ENCODE measurements at regions not wholly inside any gene's neighbourhood (a gene's known extent, or its start where the extent isn't known, plus 50 kb on each side); places are given as distances from the start of the nearest gene placed in this dataset.

- TF ChIP-seq CTCF (IDR thresholded peaks at IDR 0.05): no peak
- Mint-ChIP-seq H3K36me3 (ENCODE audit: low read depth) (peaks cover 13% of the 10 kb centered on the region), H3K4me1 (no peaks in the 10 kb centered on the region), H3K4me3 (no peak overlapping the region), H3K27me3 (ENCODE audit: low read depth, poor library complexity) (peaks cover 2% of the 10 kb centered on the region), H3K27ac (no peak overlapping the region), H3K9me3 (no peaks in the 10 kb centered on the region)
- no peak for DNase-seq
These were observed 955.7 kb upstream of the ZNF722 start for GRCh38 chr7:63042730-63043511.

- TF ChIP-seq CTCF (IDR thresholded peaks at IDR 0.05): no peak
- Mint-ChIP-seq H3K4me1 (no peaks in the 10 kb centered on the region), H3K27ac (no peak overlapping the region), H3K36me3 (ENCODE audit: low read depth) (peaks cover 7% of the 10 kb centered on the region), H3K9me3 (no peaks in the 10 kb centered on the region), H3K27me3 (ENCODE audit: low read depth, poor library complexity) (peaks cover 2% of the 10 kb centered on the region), H3K4me3 (no peak overlapping the region)
- no peak for DNase-seq
These were observed 954.7 kb upstream of the ZNF722 start for GRCh38 chr7:63043657-63044543.

GRCh38 chr7:63044721-63045120, 953.9 kb upstream of the ZNF722 start:
- H3K36me3 Mint-ChIP-seq (ENCODE audit: low read depth): peaks cover 7% of the 10 kb centered on the region
- DNase-seq: no peak
- H3K9me3 Mint-ChIP-seq: no peaks in the 10 kb centered on the region
- H3K27me3 Mint-ChIP-seq (ENCODE audit: low read depth, poor library complexity): peaks cover 2% of the 10 kb centered on the region
- no peak overlapping the region for H3K4me3 Mint-ChIP-seq
- H3K27ac Mint-ChIP-seq: no peak overlapping the region
- H3K4me1 Mint-ChIP-seq: no peaks in the 10 kb centered on the region
- no peak for TF ChIP-seq CTCF (IDR thresholded peaks at IDR 0.05)

- Mint-ChIP-seq H3K36me3 (ENCODE audit: low read depth) (peaks cover 2% of the 10 kb centered on the region), H3K27ac (no peak overlapping the region), H3K9me3 (no peaks in the 10 kb centered on the region)
These were observed 953.1 kb upstream of the ZNF722 start for GRCh38 chr7:63045575-63045974.

GRCh38 chr7:63046612-63047011, 952.0 kb upstream of the ZNF722 start:
- Mint-ChIP-seq H3K4me3 (no peak overlapping the region), H3K9me3 (no peaks in the 10 kb centered on the region), H3K27me3 (ENCODE audit: low read depth, poor library complexity) (peaks cover 2% of the 10 kb centered on the region), H3K27ac (no peak overlapping the region), H3K4me1 (no peaks in the 10 kb centered on the region), H3K36me3 (ENCODE audit: low read depth) (no peaks in the 10 kb centered on the region)
- no peak for TF ChIP-seq CTCF (IDR thresholded peaks at IDR 0.05)
- no peak for DNase-seq

More at GRCh38 chr7:63045575-63045974, 953.1 kb upstream of the ZNF722 start:
- no peak for TF ChIP-seq CTCF (IDR thresholded peaks at IDR 0.05)
- H3K4me3 Mint-ChIP-seq: no peak overlapping the region
- no peak for DNase-seq
- peaks cover 2% of the 10 kb centered on the region for H3K27me3 Mint-ChIP-seq (ENCODE audit: low read depth, poor library complexity)
- H3K4me1 Mint-ChIP-seq: no peaks in the 10 kb centered on the region
